ENCODE measurements at regions not wholly inside any gene's neighbourhood (a gene's known extent, or its start where the extent isn't known, plus 50 kb on each side); places are given as distances from the start of the nearest gene placed in this dataset.

- 90 to 94% methylated on average over 3 of the region's 3 CpGs for WGBS, 2 donors
- no peaks in the 10 kb centered on the region for H3K9me3 ChIP-seq
- intact Hi-C loops (cut with DNase I) = no loop called here
- H3K27me3 ChIP-seq = no peaks in the 10 kb centered on the region
- TF ChIP-seq CTCF (IDR thresholded peaks at IDR 0.05) (no peak), POLR2A (IDR thresholded peaks at IDR 0.05) (no peak)
- H3K4me1 ChIP-seq = no peaks in the 10 kb centered on the region
- H3K27ac ChIP-seq = no peak overlapping the region
- no peaks in the 10 kb centered on the region for H3K36me3 ChIP-seq
- DNase-seq = no peak
- H3K4me3 ChIP-seq (replicated peaks in 1 of 3) = no peak overlapping the region
Observed at GRCh38 chr10:78166261-78166660, 132.6 kb downstream of the RPS24 start.

- H3K9me3 ChIP-seq = no peaks in the 10 kb centered on the region
- H3K36me3 ChIP-seq = no peaks in the 10 kb centered on the region
- WGBS, 2 donors = 39 to 55% methylated on average over 4 of the region's 4 CpGs
- no peak overlapping the region for H3K4me3 ChIP-seq (replicated peaks in 1 of 3)
- H3K4me1 ChIP-seq = no peaks in the 10 kb centered on the region
- no peaks in the 10 kb centered on the region for H3K27me3 ChIP-seq
- no peak for DNase-seq
- H3K27ac ChIP-seq = no peak overlapping the region
- intact Hi-C loops (cut with DNase I) = no loop called here
- TF ChIP-seq POLR2A (IDR thresholded peaks at IDR 0.05) (no peak), CTCF (IDR thresholded peaks at IDR 0.05) (no peak)
Observed at GRCh38 chr10:78169214-78169613, 135.6 kb downstream of the RPS24 start.

DNA sequence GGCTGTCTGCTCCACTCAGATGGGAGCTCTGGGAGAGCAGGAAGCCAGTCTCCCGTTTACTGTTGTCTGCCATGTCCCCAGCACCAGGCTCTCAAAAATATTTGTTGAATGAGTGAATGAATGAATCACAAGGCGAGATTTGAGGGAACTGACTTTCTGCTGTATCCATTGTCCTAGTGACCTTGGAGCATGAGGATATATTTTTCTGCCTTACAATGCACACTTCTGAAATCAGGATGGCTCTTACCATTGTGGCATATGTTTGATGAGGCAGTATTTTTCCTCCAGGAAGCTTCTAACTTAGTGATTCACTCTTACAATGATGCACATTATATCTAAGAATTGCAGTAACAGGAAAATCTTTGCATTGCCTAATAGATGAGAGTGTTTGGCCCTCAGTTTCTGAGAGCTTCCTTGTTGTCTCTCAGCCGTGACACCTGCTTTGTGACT, 136.4 kb downstream of the RPS24 start:
- Histone ChIP-seq H3K36me3 (no peaks in the 10 kb centered on the region), H3K4me1 (no peaks in the 10 kb centered on the region), H3K27ac (no peak overlapping the region), H3K4me3 (replicated peaks in 1 of 3) (no peak overlapping the region), H3K9me3 (no peaks in the 10 kb centered on the region), H3K27me3 (no peaks in the 10 kb centered on the region)
- no peak for DNase-seq
- intact Hi-C loops (cut with DNase I) = no loop called here
- WGBS, 2 donors = 90 to 93% methylated on average over 3 of the region's 3 CpGs
- no peak for TF ChIP-seq POLR2A (IDR thresholded peaks at IDR 0.05)
- TF ChIP-seq CTCF (IDR thresholded peaks at IDR 0.05) = no peak

DNA sequence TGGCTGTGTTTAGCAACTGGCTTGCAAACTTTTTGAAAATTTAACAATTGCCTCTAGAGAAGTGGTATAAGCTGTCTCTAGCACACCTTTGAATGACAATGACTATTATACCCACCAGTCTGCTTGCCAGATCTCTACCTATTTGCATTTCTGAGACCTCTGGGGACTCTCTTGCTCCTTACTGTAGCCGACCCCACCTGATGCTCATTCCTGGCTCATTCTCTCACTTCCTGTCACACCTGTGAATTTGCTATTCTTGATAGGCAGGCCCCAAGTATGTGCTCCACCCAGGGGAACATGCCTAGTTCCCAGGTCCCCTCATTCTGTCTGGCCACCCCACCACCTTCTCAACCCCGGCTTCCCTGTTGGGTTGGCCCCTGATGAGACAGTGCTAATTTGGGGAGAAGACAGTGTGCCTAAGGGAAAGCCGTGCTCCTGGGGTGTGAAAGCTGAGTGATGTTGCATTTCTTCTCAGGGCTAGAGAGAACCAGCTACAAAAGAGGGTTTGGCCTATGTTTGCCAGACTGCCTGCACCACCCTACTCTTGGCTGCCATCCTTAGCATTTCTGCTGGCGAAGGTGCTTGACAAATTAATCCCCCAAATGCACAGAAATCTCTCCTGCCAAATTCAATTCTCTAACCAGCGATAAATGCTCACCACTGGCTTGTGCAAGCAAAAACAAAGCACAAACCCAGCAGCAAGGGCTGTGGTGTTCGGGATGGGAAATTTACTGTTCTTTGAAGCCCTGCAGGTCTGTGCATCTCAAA, 138.2 kb downstream of the RPS24 start:
- Histone ChIP-seq H3K27me3 (no peaks in the 10 kb centered on the region), H3K4me1 (no peaks in the 10 kb centered on the region), H3K36me3 (no peaks in the 10 kb centered on the region), H3K27ac (no peak overlapping the region), H3K4me3 (replicated peaks in 1 of 3) (no peak overlapping the region), H3K9me3 (no peaks in the 10 kb centered on the region)
- WGBS, 2 donors = 85 to 94% methylated on average over 6 of the region's 6 CpGs
- DNase-seq = no peak
- intact Hi-C loops (cut with DNase I) = no loop called here
- TF ChIP-seq CTCF (IDR thresholded peaks at IDR 0.05) (no peak), POLR2A (IDR thresholded peaks at IDR 0.05) (no peak)

- Histone ChIP-seq H3K4me1 (peaks cover 0 to 4% of the 10 kb centered on the region in 2 donors), H3K36me3 (no peaks in the 10 kb centered on the region), H3K9me3 (no peaks in the 10 kb centered on the region), H3K27ac (no peak overlapping the region), H3K27me3 (no peaks in the 10 kb centered on the region), H3K4me3 (replicated peaks in 1 of 3) (no peak overlapping the region)
- intact Hi-C loops (cut with DNase I) = no loop called here
- DNase-seq = peak; percentile 9 to 17
- 50 to 59% methylated on average over 6 of the region's 6 CpGs for WGBS, 2 donors
- no peak for TF ChIP-seq POLR2A (IDR thresholded peaks at IDR 0.05)
- no peak for TF ChIP-seq CTCF (IDR thresholded peaks at IDR 0.05)
Observed at GRCh38 chr10:78173360-78174015, 139.8 kb downstream of the RPS24 start.

Data from thyroid gland (tissue), 4 donors.